Transverse colon (tissue), 4 donors: ENCODE measurements at regions not wholly inside any gene's neighbourhood (a gene's known extent, or its start where the extent isn't known, plus 50 kb on each side); places are given as distances from the start of the nearest gene placed in this dataset.

Experiments used
- DNase-seq: peaks from one replicate; pipeline ENCODE4 v3.0.0-alpha.2; 2019
- H3K27ac ChIP-seq, 4 donors: fragments of 200-600 bp; sonication (generic); 2 replicates each; pipeline ENCODE4 v1.5.1; 2016 to 2018; ENCODE audit warnings: inconsistent platforms in 4 of 4
- H3K27me3 ChIP-seq: fragments of 200-600 bp; sonication (generic); 2 replicates; pipeline ENCODE4 v1.5.1; 2017; ENCODE audit warnings: inconsistent platforms
- H3K36me3 ChIP-seq, 4 donors: fragments of 200-600 bp; sonication (generic); 2 replicates each; pipeline ENCODE4 v1.5.1; 2017 to 2019; ENCODE audit warnings: inconsistent platforms in 4 of 4
- H3K4me1 ChIP-seq, 4 donors: fragments of 200-600 bp; sonication (generic); 2 replicates each; pipeline ENCODE4 v1.5.1; 2017 to 2020; ENCODE audit warnings: inconsistent platforms in 4 of 4
- H3K4me3 ChIP-seq, 4 donors: fragments of 200-600 bp; sonication (generic); 1 replicate in 1 of 4; 2 replicates in 3 of 4; pipeline versions ENCODE4 v1.5.1 to v1.6.1; 2017 to 2019; ENCODE audit warnings: inconsistent platforms in 4 of 4
- H3K9me3 ChIP-seq, 2 donors: fragments of 200-600 bp; sonication (generic); 2 replicates each; pipeline ENCODE4 v1.5.1; 2017 to 2019; ENCODE audit warnings: inconsistent platforms in 2 of 2
- EP300 ChIP-seq: sonication (generic); formaldehyde crosslinking; IDR thresholded peaks from one replicate; pipeline ENCODE4 v1.6.1; 2017; ENCODE audit warnings: antibody characterized with exemption, low read depth
- POLR2A ChIP-seq: fragments of 450-650 bp; IDR thresholded peaks from one replicate; pipeline ENCODE4 v1.6.1; 2016; ENCODE audit warnings: antibody characterized with exemption, mild to moderate bottlenecking, moderate library complexity
- POLR2AphosphoS5 ChIP-seq, 3 donors: sonication (generic); formaldehyde crosslinking; IDR thresholded peaks; one replicate each; pipeline ENCODE4 v1.6.1; 2016; ENCODE audit warnings: antibody characterized with exemption in 3 of 3
- WGBS, 2 donors: methylation state at CpG; one replicate each; pipeline ENCODE4 v1.1.5; 2018; ENCODE audit warnings: low coverage in 1 of 2; 5-methylcytosine and 5-hydroxymethylcytosine counted together
- in situ Hi-C, 4 donors: fragments of 200-750 bp; cut with MboI; loops; one replicate each; pipeline versions ENCODE4 v1.15.0 to v1.15.1; 2017; ENCODE audit warnings: low sequenced_read_pairs in 3 of 4, low pct_ligation_motif_present in 1 of 4, low pct_unique_long_range_greater_than_20kb in 1 of 4
- intact Hi-C: fragments of 100-400 bp; cut with DNase I; formaldehyde crosslinking; loops from one replicate; pipeline ENCODE4 v1.15.1; 2023; ENCODE audit warnings: low total_unique reads
- TF ChIP-seq, protein P1 (sequence below), 5 experiments: fragments of 200-600 bp in 3 of 5; fragments of 450-650 bp in 2 of 5; sonication (generic) in 3 of 5; IDR thresholded peaks; 1 replicate in 2 of 5; 2 replicates in 3 of 5; pipeline ENCODE4 v1.5.1; 2016 to 2017; ENCODE audit warnings: antibody characterized with exemption in 5 of 5, inconsistent platforms in 3 of 5, mild to moderate bottlenecking in 2 of 5, moderate library complexity in 1 of 5

DNA sequence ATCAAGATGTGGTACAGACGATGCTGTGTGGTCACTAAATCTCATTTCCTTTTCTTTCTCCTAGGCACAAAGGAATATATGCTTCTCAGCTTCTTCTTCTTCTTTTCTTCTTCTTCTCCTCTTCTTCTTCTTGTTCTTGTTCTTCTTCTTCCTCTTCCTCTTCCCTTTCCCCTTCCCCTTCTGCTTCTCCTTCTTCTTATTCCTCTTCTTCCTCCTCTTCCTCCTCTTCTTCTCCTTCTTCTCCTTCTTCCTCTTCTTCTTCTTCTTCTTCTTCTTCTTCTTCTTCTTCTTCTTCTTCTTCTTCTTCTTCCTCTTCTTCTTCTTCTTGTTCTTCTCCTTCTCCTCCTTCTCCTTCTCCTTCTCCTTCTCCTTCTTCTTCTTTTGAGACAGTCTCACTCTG, 190.4 kb upstream of the DTNBP1 start:
- Histone ChIP-seq H3K27ac (no peak overlapping the region), H3K9me3 (no peaks in the 10 kb centered on the region), H3K4me3 (no peak overlapping the region), H3K36me3 (no peaks in the 10 kb centered on the region), H3K27me3 (no peaks in the 10 kb centered on the region), H3K4me1 (no peaks in the 10 kb centered on the region)
- TF ChIP-seq, protein P1, sequence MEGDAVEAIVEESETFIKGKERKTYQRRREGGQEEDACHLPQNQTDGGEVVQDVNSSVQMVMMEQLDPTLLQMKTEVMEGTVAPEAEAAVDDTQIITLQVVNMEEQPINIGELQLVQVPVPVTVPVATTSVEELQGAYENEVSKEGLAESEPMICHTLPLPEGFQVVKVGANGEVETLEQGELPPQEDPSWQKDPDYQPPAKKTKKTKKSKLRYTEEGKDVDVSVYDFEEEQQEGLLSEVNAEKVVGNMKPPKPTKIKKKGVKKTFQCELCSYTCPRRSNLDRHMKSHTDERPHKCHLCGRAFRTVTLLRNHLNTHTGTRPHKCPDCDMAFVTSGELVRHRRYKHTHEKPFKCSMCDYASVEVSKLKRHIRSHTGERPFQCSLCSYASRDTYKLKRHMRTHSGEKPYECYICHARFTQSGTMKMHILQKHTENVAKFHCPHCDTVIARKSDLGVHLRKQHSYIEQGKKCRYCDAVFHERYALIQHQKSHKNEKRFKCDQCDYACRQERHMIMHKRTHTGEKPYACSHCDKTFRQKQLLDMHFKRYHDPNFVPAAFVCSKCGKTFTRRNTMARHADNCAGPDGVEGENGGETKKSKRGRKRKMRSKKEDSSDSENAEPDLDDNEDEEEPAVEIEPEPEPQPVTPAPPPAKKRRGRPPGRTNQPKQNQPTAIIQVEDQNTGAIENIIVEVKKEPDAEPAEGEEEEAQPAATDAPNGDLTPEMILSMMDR (IDR thresholded peaks at IDR 0.05) = no peak
- TF ChIP-seq POLR2A = no peak
- no peak for TF ChIP-seq EP300
- no peak for TF ChIP-seq POLR2AphosphoS5 (IDR thresholded peaks at IDR 0.05)
- 29 to 78% methylated on average over 1 of the region's 1 CpG for WGBS, 2 donors
- in situ Hi-C loops = no loop called here
- intact Hi-C loops = no loop called here
- DNase-seq = no peak

DNA sequence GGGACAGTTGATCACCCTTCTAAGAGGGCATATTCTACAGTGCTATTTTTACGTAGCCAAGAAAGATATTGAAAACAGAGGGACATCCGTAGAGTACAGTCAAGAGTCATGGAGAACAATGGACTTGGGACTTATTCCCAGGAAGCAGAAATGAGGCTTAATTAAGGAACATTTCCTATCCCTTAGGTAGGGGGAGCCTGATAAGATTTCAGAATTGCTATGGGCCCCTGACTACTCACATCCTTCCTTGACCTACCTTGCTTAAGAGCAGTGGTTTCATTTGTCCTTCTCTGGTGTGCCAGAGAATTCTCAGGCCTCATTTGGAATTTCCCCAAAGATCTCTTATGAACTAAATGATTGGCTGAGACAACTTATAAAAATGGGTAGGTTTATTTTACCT, 189.5 kb upstream of the DTNBP1 start:
- in situ Hi-C loops = no loop called here
- WGBS, 2 donors = 90 to 98% methylated on average over 2 of the region's 2 CpGs
- Histone ChIP-seq H3K27me3 (no peaks in the 10 kb centered on the region), H3K4me1 (no peaks in the 10 kb centered on the region), H3K9me3 (no peaks in the 10 kb centered on the region), H3K4me3 (no peak overlapping the region), H3K36me3 (no peaks in the 10 kb centered on the region), H3K27ac (no peak overlapping the region)
- DNase-seq = no peak
- intact Hi-C loops = no loop called here
- TF ChIP-seq, protein P1 (IDR thresholded peaks at IDR 0.05) = no peak
- no peak for TF ChIP-seq POLR2A
- TF ChIP-seq EP300 = no peak
- TF ChIP-seq POLR2AphosphoS5 (IDR thresholded peaks at IDR 0.05) = no peak

DNA sequence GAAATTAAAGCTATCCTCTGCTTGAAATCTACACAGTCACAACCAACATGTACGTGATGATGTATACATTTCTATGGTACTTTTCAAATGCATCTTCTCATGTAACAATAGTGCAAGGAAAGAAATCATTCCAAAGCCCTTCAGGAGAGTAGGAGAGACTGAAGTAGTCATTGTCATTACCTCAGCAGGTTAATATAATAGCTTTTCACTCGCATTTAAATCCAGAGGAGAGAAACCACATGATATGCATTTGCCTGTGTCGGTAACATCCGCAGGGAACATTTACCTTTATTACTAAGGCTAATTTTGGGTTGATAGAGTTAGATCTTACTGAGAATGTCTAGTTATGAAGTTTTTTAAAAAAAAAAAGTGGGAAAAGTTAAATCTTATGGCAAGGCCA, 186.6 kb upstream of the DTNBP1 start:
- Histone ChIP-seq H3K4me1 (no peaks in the 10 kb centered on the region), H3K4me3 (no peak overlapping the region), H3K27me3 (no peaks in the 10 kb centered on the region), H3K9me3 (no peaks in the 10 kb centered on the region), H3K27ac (no peak overlapping the region), H3K36me3 (no peaks in the 10 kb centered on the region)
- no peak for DNase-seq
- intact Hi-C loops = no loop called here
- in situ Hi-C loops = no loop called here
- TF ChIP-seq POLR2AphosphoS5 (IDR thresholded peaks at IDR 0.05) (no peak), EP300 (no peak), POLR2A (no peak)
- TF ChIP-seq, protein P1 (IDR thresholded peaks at IDR 0.05) = no peak
- WGBS, 2 donors = 97 to 100% methylated on average over 3 to 4 of the region's 4 CpGs

DNA sequence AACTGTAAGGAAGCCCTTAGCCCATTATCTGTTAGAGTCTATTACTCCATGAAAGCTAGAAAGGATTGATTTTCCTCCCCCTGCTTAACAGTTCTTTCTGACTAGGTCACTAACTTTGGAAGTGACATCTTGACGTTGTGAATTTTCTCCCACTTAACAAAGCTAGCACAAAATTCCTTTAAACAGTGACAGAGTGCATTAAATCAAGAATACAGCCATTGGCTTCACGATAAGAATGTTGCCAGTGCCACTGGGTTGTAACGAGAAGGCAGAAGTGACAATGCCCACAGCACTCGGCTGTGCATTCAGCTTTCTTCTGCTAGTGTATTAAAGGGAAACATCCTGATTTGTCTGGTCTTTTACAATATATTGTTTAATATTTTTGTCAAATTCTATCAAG, 182.7 kb upstream of the DTNBP1 start:
- intact Hi-C loops (no loop called here), in situ Hi-C loops (no loop called here)
- H3K9me3 ChIP-seq = no peaks in the 10 kb centered on the region
- H3K36me3 ChIP-seq = no peaks in the 10 kb centered on the region
- no peak overlapping the region for H3K27ac ChIP-seq
- WGBS, 2 donors = 72 to 85% methylated on average over 4 of the region's 4 CpGs
- no peak overlapping the region for H3K4me3 ChIP-seq
- no peak for DNase-seq
- TF ChIP-seq, protein P1 (IDR thresholded peaks at IDR 0.05) = no peak
- TF ChIP-seq POLR2A (no peak), POLR2AphosphoS5 (IDR thresholded peaks at IDR 0.05) (no peak), EP300 (no peak)
- no peaks in the 10 kb centered on the region for H3K4me1 ChIP-seq
- no peaks in the 10 kb centered on the region for H3K27me3 ChIP-seq
